ENCODE measurements at regions not wholly inside any gene's neighbourhood (a gene's known extent, or its start where the extent isn't known, plus 50 kb on each side); places are given as distances from the start of the nearest gene placed in this dataset.

DNA sequence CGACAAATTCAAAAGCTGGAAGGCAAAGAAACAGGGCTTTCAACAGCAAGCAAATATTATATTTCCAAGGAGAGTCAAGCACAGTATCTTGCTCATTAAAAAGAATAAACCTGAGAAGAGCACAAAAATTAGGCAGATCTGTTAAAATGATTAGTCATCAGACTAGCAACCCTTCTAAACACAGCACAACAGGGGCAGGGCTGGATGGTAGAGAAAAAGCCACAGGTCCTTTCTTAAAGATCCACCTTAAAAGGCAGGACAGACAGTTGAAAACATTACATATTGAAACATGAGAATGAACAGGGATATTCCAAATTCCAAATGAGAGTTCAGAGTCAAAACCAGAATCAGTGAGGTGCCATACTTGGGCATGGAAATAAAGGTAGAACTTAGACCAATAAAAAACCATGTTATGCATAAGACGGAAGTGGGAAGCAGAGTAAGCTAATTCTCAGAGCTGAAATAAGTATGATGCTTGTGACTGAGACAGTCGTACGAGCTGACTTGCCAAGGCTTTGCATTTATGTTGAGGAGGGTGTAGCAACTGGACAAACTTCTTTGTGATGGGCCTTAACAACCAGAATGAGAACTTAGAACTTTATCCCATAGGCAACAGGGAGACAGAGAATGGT lies 126.9 kb upstream of the FAM9B start:
- TF ChIP-seq, protein P1, sequence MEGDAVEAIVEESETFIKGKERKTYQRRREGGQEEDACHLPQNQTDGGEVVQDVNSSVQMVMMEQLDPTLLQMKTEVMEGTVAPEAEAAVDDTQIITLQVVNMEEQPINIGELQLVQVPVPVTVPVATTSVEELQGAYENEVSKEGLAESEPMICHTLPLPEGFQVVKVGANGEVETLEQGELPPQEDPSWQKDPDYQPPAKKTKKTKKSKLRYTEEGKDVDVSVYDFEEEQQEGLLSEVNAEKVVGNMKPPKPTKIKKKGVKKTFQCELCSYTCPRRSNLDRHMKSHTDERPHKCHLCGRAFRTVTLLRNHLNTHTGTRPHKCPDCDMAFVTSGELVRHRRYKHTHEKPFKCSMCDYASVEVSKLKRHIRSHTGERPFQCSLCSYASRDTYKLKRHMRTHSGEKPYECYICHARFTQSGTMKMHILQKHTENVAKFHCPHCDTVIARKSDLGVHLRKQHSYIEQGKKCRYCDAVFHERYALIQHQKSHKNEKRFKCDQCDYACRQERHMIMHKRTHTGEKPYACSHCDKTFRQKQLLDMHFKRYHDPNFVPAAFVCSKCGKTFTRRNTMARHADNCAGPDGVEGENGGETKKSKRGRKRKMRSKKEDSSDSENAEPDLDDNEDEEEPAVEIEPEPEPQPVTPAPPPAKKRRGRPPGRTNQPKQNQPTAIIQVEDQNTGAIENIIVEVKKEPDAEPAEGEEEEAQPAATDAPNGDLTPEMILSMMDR (IDR thresholded peaks at IDR 0.05; ENCODE audit: extremely low read depth, low read depth, low read length): no peak
- Histone ChIP-seq H3K4me2 (ENCODE audit: insufficient read depth, low read length) (no peak overlapping the region), H3K36me3 (ENCODE audit: insufficient read depth, low read length) (no peaks in the 10 kb centered on the region), H3K79me2 (ENCODE audit: insufficient read depth, low read length) (no peaks in the 10 kb centered on the region), H3K4me3 (ENCODE audit: insufficient read depth, low read length) (no peak overlapping the region), H4K20me1 (ENCODE audit: insufficient read depth, low read length) (no peaks in the 10 kb centered on the region), H3K27ac (ENCODE audit: low read depth, low read length) (no peak overlapping the region), H3K4me1 (ENCODE audit: insufficient read depth, low read length) (peaks cover 8% of the 10 kb centered on the region), H3K27me3 (ENCODE audit: insufficient read depth, low read length) (no peaks in the 10 kb centered on the region), H3K9me3 (ENCODE audit: low read depth, low read length) (no peaks in the 10 kb centered on the region), H2AFZ (ENCODE audit: low read length) (no peak overlapping the region)
- DNase-seq (ENCODE audit: insufficient read length, low spot score, missing footprints): no peak

DNA sequence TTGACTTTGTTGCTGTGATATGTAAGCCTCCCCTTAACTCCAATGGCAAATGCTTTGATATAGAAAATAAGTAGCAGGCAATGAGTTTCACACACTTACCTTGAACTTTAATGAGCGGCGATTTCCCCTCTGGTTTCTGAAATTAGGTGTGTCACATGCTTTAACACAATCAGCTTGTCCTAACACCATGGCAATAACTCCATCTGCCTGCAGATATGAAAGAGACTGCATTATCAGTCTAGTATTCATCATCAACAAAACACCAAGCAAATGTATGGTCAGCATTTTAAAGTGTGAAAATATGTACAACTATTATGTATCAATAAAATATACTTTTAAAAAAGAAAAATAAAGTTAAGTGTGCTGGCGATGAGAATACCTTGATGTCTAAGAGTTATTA lies 128.8 kb upstream of the FAM9B start:
- Histone ChIP-seq H4K20me1 (ENCODE audit: insufficient read depth, low read length) (no peaks in the 10 kb centered on the region), H2AFZ (ENCODE audit: low read length) (no peak overlapping the region), H3K4me3 (ENCODE audit: insufficient read depth, low read length) (no peak overlapping the region), H3K27ac (ENCODE audit: low read depth, low read length) (no peak overlapping the region), H3K4me2 (ENCODE audit: insufficient read depth, low read length) (no peak overlapping the region), H3K79me2 (ENCODE audit: insufficient read depth, low read length) (no peaks in the 10 kb centered on the region), H3K36me3 (ENCODE audit: insufficient read depth, low read length) (no peaks in the 10 kb centered on the region), H3K27me3 (ENCODE audit: insufficient read depth, low read length) (no peaks in the 10 kb centered on the region), H3K9me3 (ENCODE audit: low read depth, low read length) (peaks cover 3% of the 10 kb centered on the region), H3K4me1 (ENCODE audit: insufficient read depth, low read length) (peaks cover 8% of the 10 kb centered on the region)
- TF ChIP-seq, protein P1 (IDR thresholded peaks at IDR 0.05; ENCODE audit: extremely low read depth, low read depth, low read length): no peak
- DNase-seq (ENCODE audit: insufficient read length, low spot score, missing footprints): no peak

DNA sequence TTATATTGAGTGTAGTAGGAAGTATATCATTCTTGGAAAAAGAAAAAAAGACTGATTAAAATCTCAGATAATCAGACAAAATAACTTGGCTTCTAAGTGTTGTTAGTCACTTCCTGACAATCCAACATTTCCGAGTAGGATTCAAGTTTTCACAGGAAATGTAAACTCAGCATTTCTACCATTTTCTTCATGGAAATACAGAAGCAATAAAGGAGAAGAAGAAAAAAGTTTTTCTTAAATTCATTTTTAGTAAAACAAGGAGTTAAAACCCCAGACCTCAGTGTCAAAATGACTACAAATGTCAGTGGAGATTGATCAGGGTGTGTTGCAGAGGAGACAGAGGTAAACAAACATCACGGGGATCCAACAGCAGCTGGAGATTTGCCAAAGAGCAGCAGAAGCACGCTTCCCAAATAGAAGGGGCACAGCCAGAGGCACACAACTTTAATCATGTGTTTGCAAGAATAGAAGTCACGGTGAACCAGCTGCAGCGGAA lies 129.3 kb upstream of the FAM9B start:
- no peak overlapping the region for H3K27ac ChIP-seq (ENCODE audit: low read depth, low read length)
- H3K4me2 ChIP-seq (ENCODE audit: insufficient read depth, low read length): peak overlapping the region; percentile 28
- DNase-seq (ENCODE audit: insufficient read length, low spot score, missing footprints): peak; percentile 69

DNA sequence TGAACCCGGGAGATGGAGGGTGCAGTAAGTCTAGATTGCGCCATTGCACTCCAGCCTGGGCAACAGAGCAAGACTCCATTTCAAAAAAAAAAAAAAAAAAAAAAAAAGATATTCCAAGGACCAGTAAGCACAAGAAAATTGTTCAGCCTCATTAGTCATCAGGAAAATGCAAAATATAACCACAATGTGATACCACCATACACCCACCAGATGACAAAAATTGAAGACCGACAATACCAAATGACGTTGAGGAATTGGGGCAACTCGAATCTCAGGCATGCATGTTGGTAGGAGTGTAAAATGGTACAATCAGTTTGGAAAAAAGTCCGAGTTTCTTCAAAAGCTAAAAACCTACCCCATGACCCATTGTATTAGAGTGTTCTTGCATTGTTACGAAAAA lies 130.2 kb upstream of the FAM9B start:
- H3K27me3 ChIP-seq (ENCODE audit: insufficient read depth, low read length): no peaks in the 10 kb centered on the region
- no peak for DNase-seq (ENCODE audit: insufficient read length, low spot score, missing footprints)
- TF ChIP-seq, protein P1 (IDR thresholded peaks at IDR 0.05; ENCODE audit: extremely low read depth, low read depth, low read length): no peak
- no peaks in the 10 kb centered on the region for H3K36me3 ChIP-seq (ENCODE audit: insufficient read depth, low read length)
- no peaks in the 10 kb centered on the region for H4K20me1 ChIP-seq (ENCODE audit: insufficient read depth, low read length)
- peaks cover 4% of the 10 kb centered on the region for H3K9me3 ChIP-seq (ENCODE audit: low read depth, low read length)
- H2AFZ ChIP-seq (ENCODE audit: low read length): no peak overlapping the region
- no peaks in the 10 kb centered on the region for H3K79me2 ChIP-seq (ENCODE audit: insufficient read depth, low read length)
- H3K4me2 ChIP-seq (ENCODE audit: insufficient read depth, low read length): no peak overlapping the region
- no peak overlapping the region for H3K4me3 ChIP-seq (ENCODE audit: insufficient read depth, low read length)
- peaks cover 8% of the 10 kb centered on the region for H3K4me1 ChIP-seq (ENCODE audit: insufficient read depth, low read length)
- no peak overlapping the region for H3K27ac ChIP-seq (ENCODE audit: low read depth, low read length)

More for the DNA sequence above, 129.3 kb upstream of the FAM9B start:
- Histone ChIP-seq H3K4me3 (ENCODE audit: insufficient read depth, low read length) (no peak overlapping the region), H3K9me3 (ENCODE audit: low read depth, low read length) (peaks cover 4% of the 10 kb centered on the region), H4K20me1 (ENCODE audit: insufficient read depth, low read length) (no peaks in the 10 kb centered on the region), H3K27me3 (ENCODE audit: insufficient read depth, low read length) (no peaks in the 10 kb centered on the region), H3K79me2 (ENCODE audit: insufficient read depth, low read length) (no peaks in the 10 kb centered on the region), H3K4me1 (ENCODE audit: insufficient read depth, low read length) (peaks cover 8% of the 10 kb centered on the region), H3K36me3 (ENCODE audit: insufficient read depth, low read length) (no peaks in the 10 kb centered on the region), H2AFZ (ENCODE audit: low read length) (no peak overlapping the region)
- TF ChIP-seq, protein P1 (IDR thresholded peaks at IDR 0.05; ENCODE audit: extremely low read depth, low read depth, low read length): no peak
